GM12864 (cell line): ENCODE measurements at regions not wholly inside any gene's neighbourhood (a gene's known extent, or its start where the extent isn't known, plus 50 kb on each side); places are given as distances from the start of the nearest gene placed in this dataset.

Source experiments
- DNase-seq: peaks from one replicate; pipeline ENCODE4 v3.0.0-alpha.2; 2011; ENCODE audit warnings: low read depth
- H3K4me3 ChIP-seq: 2 replicates; pipeline ENCODE4 v1.5.1; 2011; ENCODE audit warnings: mild to moderate bottlenecking, low read depth, low read length, control low read depth
- CTCF ChIP-seq: IDR thresholded peaks from 2 replicates; pipeline ENCODE4 v1.5.1; 2011; ENCODE audit warnings: low read depth, mild to moderate bottlenecking, moderate library complexity, low read length, control low read depth, inconsistent platforms; ENCODE audit errors: missing control alignments

GRCh38 chr3:193832833-193833413, 239.9 kb downstream of the OPA1 start:
- DNase-seq = no peak
- no peak for TF ChIP-seq CTCF
- H3K4me3 ChIP-seq = no peak overlapping the region

- no peak for TF ChIP-seq CTCF
- no peak overlapping the region for H3K4me3 ChIP-seq
- DNase-seq = no peak
Observed at GRCh38 chr3:193833592-193833991, 240.6 kb downstream of the OPA1 start.

GRCh38 chr3:193835414-193835813, 242.4 kb downstream of the OPA1 start:
- no peak for TF ChIP-seq CTCF
- H3K4me3 ChIP-seq = no peak overlapping the region
- no peak for DNase-seq

GRCh38 chr3:193836511-193836910, 243.5 kb downstream of the OPA1 start:
- H3K4me3 ChIP-seq = no peak overlapping the region
- no peak for TF ChIP-seq CTCF

GRCh38 chr3:193836918-193837317, 243.9 kb downstream of the OPA1 start:
- no peak for TF ChIP-seq CTCF
- no peak for DNase-seq
- no peak overlapping the region for H3K4me3 ChIP-seq

More at GRCh38 chr3:193836511-193836910, 243.5 kb downstream of the OPA1 start:
- DNase-seq = no peak

GRCh38 chr3:193837347-193837827, 244.4 kb downstream of the OPA1 start:
- no peak overlapping the region for H3K4me3 ChIP-seq

More at GRCh38 chr3:193837347-193837827, 244.4 kb downstream of the OPA1 start:
- TF ChIP-seq CTCF = no peak
- DNase-seq = no peak
